NCI-H82 (cell line): ENCODE measurements at regions not wholly inside any gene's neighbourhood (a gene's known extent, or its start where the extent isn't known, plus 50 kb on each side); places are given as distances from the start of the nearest gene placed in this dataset.
"Not testable (repeated sequence)": the region's sequence is repeated elsewhere in the genome, so short reads cannot be mapped to it uniquely, and the experiment has no call there.

ENCODE experiments used
- DNase-seq: peaks from one replicate; lab custom pipeline; 2025; lab: John Stamatoyannopoulos, UW

DNA sequence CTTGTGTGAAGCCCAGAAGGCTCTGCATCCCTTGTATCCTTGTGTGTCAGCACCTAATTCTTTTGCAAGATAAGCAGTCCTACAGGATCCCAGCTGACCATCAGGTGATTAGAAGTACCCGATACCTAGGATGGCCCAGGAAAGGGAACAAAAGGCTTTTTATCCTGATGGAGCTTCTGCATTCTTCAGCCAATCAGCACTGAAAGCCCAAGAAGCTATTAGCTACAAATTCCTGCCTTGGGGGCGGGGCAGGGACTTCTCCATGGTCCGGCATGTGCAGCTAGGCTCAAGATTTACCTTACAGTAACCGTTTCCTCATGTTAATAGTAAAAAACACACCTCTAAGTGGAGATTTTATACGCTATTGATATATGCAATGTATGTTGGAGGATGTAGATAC, 264.6 kb upstream of the THUMPD2 start:
- DNase-seq, result no peak

DNA sequence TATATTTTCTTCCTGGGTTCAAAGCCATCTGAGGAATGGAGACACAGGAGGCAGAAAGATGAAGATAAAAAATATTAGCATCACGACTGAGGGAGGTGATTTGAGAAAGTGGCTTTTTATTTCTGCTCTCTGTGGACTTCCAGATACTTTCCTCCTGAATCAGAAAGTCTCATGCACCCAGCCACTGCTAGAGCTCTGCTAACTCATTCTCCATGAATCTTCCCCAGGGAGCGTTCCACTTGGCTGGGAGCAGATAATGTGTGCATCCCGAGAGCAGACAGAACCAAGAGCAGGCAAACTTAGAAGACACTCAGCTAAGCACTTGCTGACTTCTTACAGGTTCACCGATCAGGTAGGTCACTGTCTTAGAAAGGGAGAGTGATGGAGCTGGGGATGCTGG, 264.1 kb upstream of the THUMPD2 start:
- no peak for DNase-seq

DNA sequence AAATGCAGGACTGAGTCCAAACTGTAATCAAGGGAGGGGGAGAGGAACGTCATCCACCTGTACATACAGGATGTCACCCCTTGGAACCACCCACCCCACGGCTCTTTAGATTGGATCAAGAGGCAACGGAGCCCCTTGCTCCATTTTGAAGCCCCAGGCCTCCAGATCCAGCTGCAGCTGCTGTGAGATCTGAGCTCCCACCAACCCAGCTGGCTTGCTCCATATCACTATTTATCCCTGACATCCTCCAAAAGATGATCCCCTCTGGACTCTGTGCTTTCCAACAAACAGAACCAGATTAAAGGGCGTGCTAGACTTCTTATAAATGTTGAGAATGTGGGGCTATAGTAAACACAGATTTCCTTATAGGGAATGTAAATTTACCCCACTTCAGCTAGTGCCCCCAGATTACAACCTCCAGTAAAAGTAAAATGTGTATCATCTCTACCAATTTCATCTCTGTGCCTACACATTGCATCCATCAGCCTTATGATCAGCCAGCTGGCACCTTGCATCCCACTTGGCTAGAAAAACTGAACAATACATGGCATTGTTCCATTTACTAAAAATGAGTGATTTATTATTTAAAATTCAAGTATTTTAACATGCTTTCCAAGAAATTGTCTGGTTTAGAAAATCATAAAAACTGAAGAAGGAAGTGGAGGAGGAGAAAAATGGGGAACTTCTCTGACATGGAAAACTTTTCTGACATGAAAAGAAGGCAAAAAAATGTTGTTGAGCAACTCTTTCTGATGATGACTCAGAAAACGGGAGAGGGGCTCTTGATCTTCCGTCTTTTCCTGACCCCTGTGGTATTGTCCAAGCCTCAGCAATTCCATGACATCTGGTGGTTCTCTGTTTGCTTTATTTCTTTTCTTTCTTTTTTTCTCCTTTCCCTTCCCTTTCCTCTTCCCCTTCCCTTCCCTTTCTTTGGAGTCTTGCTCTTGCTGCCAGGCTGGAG, 262.6 kb upstream of the THUMPD2 start:
- DNase-seq, result no peak

DNA sequence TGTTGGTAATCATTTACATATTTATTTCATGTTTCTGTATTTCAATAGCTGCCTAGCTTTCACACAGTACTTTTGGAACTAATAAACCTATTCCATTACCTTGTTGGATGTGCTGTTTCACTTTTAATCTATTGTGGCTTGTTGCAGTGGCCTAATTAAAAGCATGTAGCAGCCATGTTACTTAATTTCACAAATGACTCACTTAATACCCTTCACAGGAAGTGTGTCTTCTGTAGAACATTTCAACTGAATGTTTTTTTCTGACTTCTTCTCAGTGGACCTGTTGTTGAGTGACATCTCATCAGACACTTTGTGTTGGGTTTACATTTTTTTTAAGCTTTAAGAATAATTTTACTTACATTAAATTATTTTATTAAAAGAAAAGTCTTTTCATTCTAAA, 260.5 kb upstream of the THUMPD2 start:
- no peak for DNase-seq

DNA sequence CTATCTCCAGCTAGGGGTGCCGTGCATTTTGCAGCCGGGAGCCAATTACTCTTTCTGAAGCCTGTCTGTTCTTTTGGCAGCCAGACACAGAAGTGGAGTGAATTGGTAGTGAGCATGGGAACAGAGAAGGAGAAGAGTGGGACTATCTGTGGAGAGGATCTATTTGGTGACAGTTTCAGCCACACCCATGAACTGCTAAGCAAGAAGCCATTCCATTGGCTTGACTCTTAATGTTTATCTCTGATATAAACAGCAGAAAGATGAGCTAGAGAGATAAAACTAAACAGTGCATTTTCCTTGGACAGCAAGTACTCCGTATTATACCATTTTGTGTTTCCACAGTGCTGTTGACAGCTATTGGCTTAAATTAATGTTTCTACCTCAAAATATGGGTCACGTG, 259.6 kb upstream of the THUMPD2 start:
- DNase-seq, result no peak

DNA sequence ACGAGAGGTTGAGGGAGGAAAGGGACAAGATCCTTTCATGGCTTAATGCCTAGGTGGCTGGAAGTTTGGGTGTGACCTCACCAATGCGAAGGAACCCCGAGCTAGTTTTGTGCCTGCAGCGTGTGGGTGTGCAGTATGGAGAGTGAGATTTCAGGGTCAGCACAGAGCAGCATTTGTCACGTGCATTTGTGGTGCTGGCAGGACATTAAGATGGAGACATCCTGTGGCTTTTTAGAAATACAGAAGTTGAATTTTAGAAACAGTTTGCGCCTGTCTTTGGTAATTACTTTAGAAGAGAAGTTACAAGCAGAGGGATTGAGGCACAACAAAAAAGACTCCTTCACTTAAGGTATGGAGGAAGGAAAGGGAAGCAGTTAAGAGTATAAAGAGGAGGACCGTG, 258.2 kb upstream of the THUMPD2 start:
- DNase-seq, result no peak

DNA sequence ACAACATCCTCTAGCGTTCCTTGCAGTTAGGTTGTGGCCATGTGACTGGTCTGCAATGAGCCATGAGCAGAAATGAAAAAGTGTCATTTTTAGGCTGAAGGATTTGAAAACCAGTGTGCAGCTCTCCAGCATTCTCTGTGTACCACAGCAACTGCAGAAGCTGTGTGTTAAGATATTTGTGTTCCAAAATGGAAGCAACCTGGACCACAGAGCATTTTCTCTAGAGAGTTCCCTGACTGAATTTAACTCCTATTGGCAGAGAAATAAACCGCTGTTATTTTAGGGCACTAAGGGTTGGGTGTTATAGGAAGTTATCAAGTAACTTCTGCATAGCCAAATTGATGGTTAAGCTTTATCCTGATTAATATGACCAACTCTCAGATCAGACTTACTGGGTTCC, 257.2 kb upstream of the THUMPD2 start:
- DNase-seq, result no peak

DNA sequence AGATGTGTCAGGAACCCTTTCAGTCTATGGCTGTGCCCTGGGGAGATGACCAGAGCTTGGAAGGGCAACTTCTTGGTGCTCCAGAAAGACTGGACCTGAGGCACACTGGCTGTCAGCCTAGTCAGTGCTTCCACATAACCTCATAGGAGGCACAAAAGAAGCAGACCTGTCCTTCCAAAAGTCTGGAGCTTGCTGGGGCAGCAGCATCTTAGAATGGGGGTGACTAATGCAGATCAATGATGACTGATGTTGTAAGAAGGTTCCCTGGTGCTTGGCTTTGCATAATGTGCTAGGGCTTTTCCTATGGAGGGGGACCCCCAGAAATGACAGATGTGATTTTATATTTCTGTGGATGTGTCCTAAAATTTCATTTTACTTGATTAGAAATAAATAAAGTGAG, 255.7 kb upstream of the THUMPD2 start:
- DNase-seq, result no peak

DNA sequence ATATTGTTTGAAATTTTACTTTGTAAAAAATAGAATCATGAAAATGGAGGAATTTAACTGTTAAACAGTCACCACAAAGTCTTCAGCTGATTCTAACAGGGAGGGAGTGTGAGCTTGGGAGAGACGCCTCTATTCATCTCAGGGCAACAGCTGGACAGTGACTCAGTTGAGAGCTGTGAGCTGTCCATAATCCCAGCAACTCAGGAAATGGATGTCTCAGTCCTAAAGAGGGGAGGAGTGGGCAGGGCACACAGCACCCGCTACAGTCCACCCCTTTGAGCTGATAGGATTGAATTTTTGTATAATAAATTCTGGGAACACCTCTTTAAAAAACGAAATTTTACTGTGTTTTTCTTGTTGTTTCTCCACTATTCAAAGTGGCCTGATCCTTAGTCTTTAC, 255.1 kb upstream of the THUMPD2 start:
- DNase-seq, result no peak

DNA sequence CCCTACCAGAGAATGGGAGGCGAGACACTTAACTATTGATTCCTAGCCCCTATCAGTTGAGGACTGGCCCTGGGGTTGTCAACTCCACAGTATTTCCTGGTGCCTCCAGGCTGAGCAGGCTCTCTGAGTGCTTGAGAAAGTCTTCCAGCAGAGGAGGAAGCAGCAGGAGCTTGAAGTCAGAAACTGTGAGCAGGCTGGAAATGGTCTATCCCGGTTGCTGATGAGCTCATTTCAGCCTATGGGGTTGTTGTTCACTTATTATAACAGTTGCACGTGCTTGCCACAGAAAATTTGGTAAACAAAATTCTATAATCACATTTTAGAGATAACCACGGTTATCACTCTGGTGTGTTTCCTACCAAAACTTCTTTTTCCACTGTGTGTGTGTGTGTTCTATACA, 254.7 kb upstream of the THUMPD2 start:
- no peak for DNase-seq

DNA sequence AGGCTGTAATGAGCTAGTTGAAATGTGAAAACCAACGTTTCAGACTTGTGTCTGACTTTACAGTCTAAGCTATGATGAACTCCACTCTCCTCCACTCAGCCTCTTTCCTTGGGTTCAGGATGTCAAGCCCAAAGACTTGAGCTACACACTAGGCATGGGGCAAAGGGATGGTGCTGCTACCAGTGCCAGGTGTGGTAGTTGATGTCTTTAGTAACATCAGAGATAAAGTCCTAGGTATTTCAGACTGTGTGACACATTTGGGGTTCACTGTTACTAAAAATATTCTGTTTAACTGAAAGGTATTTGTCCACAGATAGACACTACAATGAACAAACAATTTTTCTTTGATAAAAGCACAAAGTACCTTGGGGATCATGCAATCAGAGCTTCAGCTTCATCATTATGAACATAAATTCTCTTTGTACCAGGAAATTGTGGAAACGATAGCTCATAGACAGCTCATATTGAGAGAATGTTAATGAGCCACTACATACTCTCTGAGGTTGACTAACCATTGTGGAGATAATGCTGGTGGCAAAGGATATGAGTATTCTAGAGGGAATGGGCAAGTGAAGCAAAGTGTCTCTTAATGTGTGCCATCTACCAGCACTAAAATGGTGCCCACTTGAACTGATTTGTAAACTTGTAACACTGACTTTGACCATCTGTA, 253.7 kb upstream of the THUMPD2 start:
- no peak for DNase-seq

DNA sequence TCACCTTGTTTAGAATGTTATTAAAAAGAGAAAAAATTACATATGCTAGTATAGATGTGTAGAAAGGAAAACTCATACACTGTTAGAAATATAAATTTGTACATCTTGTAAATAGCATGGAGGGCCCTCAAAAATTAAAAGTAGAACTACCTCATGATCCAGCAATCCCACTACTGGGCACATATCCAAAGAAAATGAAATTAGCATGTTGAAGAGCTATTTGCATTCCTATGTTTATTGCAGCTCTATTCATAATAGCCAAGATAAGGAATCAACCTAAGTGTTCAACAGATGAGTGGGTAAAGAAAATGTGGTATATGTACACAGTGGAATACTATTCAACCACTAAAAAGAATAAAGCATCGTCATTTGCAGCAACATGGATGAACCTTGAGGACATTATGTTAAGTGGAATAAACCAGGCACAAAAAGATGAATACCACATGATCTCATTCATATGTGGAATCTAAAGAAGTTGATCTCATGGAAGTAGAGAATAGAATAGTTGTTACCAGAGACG, 251.5 kb upstream of the THUMPD2 start:
- no peak for DNase-seq

DNA sequence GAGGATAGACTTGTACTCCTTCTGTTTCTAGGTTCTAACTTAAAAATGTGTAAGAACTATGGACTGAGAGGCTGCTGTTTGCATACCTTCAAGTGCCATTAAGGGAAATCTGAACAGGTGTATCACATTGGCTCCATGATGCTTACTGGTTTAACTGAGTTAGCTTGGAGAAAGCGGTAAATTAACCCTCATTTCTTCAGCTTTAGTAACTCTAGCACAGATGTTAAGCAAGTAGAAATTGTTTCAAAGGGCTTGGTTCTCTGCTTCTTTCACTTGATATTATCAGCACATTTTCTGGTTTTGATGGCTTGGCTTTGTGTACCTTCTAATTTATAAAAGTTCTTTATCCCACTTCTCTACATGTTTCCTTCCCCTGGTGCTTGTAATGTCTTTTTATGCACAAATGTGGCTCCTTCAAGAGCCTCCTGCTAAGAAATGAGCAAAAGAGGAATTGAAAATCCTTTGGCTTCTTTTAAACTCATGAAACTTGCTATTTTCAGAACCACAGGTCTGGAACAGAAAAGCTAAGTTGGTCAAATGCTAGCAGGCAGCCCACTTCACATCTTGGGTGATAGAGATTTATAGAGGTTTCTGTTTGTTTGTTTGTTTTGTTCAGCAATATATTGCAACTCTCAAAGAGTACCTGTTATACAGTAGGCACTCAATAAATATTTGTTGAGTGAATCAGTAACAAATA, 249.9 kb upstream of the THUMPD2 start:
- DNase-seq, result no peak

DNA sequence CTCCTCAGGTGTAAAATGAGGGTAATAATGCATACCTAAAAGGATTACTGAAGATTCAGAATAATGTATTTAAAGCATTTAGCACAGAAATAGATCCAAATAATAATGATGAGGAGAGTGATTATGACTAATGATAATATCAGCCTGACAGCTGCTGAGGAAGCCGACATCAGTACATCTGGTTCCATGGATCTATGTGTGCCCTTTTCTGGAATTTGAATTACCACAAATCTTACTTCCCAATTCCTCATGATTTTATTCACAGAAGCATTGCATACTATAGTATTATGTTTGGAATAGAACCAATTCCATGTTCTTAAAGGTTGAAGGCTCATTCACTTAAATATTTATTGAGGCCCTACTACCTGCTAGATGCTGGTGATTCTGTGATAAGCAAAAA, 248.9 kb upstream of the THUMPD2 start:
- DNase-seq, result no peak

DNA sequence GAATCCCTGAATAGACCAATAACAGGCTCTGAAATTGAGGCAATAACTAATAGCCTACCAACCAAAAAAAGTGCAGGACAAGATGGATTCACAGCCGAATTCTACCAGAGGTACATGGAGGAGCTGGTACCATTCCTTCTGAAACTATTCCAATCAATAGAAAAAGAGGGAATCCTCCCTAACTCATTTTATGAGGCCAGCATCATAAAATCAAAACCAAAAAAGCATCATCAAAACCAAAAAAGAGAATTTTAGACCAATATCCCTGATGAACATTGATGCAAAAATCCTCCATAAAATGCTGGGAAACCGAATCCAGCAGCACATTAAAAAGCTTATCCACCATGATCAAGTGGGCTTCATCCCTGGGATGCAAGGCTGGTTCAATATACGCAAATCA, 246.2 kb upstream of the THUMPD2 start:
- not testable (repeated sequence) for DNase-seq

DNA sequence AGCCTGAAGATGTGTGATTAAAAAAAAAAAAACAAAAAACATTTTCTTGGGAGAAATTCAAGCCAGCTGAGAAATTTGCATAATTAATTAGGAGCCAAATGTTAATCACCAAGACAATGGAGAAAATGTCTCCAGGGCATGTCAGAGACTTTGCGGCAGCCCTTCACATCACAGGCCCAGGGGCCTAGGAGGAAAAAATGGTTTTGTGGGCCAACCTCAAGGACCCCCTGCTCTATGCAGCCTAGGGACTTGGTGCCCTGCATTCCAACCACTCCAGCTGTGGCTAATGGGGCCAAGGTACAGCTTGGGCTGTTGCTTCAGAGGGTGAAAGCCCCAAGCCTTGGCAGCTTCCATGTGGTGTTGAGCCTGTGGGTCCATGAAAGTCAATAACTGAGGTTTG, 241.9 kb upstream of the THUMPD2 start:
- DNase-seq, result no peak

DNA sequence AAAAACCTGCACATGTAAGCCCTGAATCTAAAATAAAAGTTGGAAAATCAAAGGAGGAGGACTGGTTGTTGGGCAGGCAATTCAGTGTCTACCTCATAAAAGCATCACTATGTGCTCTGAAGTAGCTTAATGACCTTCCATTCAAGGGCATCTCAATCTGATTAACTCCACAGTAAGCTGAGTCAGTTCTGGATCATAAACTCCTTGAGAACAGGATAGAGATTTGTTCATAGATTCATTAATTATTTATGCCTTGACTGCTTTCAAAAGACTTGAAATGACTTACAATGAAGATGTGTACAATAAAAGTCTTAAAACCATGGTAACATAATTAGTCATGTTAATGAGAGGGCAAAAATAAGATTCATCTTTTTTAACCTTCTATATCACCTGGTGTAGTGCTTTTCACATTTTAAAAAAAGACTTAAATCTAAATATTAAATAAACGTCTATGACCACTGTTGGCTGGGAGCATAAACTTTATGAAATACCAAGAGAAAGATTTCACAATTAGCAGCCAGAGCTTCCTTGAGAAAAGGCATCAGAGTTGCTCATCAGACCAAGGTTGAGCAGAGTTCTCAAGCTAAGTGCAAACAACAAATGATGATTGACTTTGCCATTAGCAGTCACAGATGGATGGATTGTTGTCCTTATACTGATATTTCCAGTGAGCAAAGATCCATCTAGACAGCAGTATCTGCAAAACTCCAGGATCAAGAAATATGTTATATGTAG, 237.3 kb upstream of the THUMPD2 start:
- peak; percentile 19 for DNase-seq

DNA sequence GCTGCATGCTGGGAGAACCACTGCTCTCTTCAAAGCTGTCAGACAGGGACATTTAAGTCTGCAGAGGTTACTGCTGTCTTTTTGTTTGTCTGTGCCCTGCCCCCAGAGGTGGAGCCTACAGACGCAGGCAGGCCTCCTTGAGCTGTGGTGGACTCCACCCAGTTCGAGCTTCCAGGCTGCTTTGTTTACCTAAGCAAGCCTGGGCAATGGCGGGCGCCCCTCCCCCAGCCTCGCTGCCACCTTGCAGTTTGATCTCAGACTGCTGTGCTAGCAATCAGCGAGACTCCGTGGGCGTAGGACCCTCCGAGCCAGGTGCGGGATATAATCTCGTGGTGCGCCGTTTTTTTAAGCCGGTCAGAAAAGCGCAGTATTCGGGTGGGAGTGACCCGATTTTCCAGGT, 234.9 kb upstream of the THUMPD2 start:
- not testable (repeated sequence) for DNase-seq

DNA sequence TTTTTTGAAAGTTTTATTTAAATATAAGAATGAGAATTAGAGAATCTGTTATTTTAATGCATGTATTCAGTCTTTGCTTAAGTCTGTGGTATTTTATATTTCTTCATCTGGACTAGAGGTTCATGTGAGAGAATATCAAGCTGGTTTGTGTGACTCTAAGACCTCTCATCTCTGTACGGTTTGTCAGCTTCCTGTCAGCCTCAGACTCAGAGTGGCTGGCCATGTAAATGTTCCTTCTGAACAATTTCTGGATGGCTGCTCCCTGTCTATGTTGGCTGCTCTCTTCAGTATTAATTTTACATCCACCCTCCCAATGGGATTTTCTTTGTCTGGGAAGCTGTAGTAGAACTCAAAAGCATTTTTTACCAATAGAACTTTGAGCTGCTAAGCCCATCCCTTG, 225.3 kb upstream of the THUMPD2 start:
- DNase-seq, result no peak

DNA sequence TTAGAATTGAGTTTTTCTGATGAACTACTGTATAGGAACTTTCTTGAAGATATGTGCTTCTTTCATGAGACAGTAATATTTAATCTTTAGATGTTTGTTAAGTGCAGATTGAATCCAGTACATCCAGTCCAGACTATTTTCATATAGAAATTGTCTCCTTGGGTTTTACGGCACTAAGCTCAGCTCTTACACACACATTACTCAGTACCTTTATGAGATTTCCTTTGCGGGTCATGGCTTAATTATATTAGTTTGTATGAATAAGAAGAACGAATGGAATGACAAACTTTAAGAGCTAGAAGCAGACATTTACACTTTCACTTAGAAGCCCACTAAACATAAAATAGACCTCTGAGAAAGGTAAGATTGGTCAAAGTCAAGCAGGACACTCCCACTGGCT, 223.3 kb upstream of the THUMPD2 start:
- no peak for DNase-seq

DNA sequence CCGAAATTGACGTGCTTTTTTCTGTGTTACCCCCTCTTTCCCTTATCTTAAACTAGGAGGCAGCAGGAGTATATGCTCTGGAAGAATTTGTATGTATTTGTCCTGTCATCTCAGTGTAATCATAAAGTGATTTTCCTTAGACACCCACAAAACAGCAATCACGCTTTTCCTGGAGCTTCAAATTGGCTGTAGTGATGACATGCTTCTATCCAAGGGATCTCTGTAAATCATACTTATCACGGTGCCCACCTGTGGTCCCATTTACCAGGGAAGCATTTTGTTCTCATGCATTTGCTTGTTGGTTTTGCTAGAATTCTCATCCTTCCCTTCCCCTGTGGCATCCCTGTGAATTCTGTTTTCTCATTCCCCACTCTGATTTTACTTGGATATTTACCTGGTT, 220.8 kb upstream of the THUMPD2 start:
- no peak for DNase-seq

DNA sequence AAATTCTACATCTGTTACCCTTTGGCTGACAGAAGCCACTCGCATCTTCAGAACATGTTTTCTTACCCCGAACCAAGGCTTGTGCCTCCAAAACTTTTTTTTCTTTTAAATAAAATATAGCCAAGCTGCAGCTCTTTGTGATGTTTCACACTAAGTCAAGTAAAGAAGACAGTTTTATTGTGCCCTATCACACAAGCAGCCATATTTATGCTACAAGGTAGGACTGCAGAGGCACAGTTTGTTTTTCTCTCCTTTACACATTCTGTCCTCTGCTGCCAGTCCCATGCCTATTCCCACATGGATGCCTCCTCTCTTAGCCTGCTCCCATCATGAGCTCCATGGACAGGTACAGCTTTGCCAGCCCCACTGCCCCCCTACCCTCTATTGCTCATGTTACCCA, 219.6 kb upstream of the THUMPD2 start:
- DNase-seq, result no peak
